Parathyroid adenoma (tissue), 2 donors: ENCODE measurements at regions not wholly inside any gene's neighbourhood (a gene's known extent, or its start where the extent isn't known, plus 50 kb on each side); places are given as distances from the start of the nearest gene placed in this dataset.

Experiments
- H2AFZ ChIP-seq: fragments of 300-600 bp; sonication (generic); one replicate; pipeline ENCODE4 v1.7.0; 2017; ENCODE audit warnings: antibody characterized with exemption, mild to moderate bottlenecking
- H3K27ac ChIP-seq: fragments of 300-600 bp; sonication (generic); one replicate; pipeline ENCODE4 v1.7.0; 2017
- H3K27me3 ChIP-seq: fragments of 300-600 bp; sonication (generic); one replicate; pipeline ENCODE4 v1.7.0; 2017; ENCODE audit warnings: low read length; ENCODE audit not compliant: control insufficient read depth, insufficient read depth
- H3K36me3 ChIP-seq: fragments of 300-600 bp; sonication (generic); one replicate; pipeline ENCODE4 v1.7.0; 2017; ENCODE audit warnings: low read length; ENCODE audit not compliant: control insufficient read depth, insufficient read depth
- H3K4me1 ChIP-seq: fragments of 300-600 bp; sonication (generic); one replicate; pipeline ENCODE4 v1.7.0; 2017; ENCODE audit warnings: control low read depth
- H3K4me2 ChIP-seq: fragments of 300-600 bp; sonication (generic); one replicate; pipeline ENCODE4 v1.7.0; 2017; ENCODE audit warnings: low read length
- H3K4me3 ChIP-seq: fragments of 300-600 bp; sonication (generic); one replicate; pipeline ENCODE4 v1.7.0; 2017; ENCODE audit warnings: low read depth, low read length
- H3K79me2 ChIP-seq: fragments of 300-600 bp; sonication (generic); one replicate; pipeline ENCODE4 v1.7.0; 2017; ENCODE audit warnings: control low read depth
- H3K9ac ChIP-seq: fragments of 300-600 bp; sonication (generic); one replicate; pipeline ENCODE4 v1.7.0; 2017; ENCODE audit warnings: mild to moderate bottlenecking
- H3K9me3 ChIP-seq: fragments of 300-600 bp; sonication (generic); one replicate; pipeline ENCODE4 v1.7.0; 2017; ENCODE audit warnings: low read length; ENCODE audit not compliant: control insufficient read depth
- CTCF ChIP-seq: fragments of 300-600 bp; sonication (generic); IDR thresholded peaks from one replicate; pipeline ENCODE4 v1.7.0; 2017; ENCODE audit warnings: antibody characterized with exemption, mild to moderate bottlenecking
- donor health status: primary hyperparathyroidism.

GRCh38 chr4:60648774-60649173, 551.4 kb upstream of the ADGRL3 start:
- H3K4me1 ChIP-seq: no peaks in the 10 kb centered on the region
- H2AFZ ChIP-seq: no peak overlapping the region
- TF ChIP-seq CTCF: no peak
- H3K27me3 ChIP-seq: no peaks in the 10 kb centered on the region
- no peak overlapping the region for H3K4me3 ChIP-seq
- H3K9ac ChIP-seq: no peak overlapping the region
- no peaks in the 10 kb centered on the region for H3K36me3 ChIP-seq
- no peaks in the 10 kb centered on the region for H3K79me2 ChIP-seq
- no peaks in the 10 kb centered on the region for H3K9me3 ChIP-seq
- no peak overlapping the region for H3K4me2 ChIP-seq
- no peak overlapping the region for H3K27ac ChIP-seq

- TF ChIP-seq CTCF: no peak
- Histone ChIP-seq H3K9me3 (no peaks in the 10 kb centered on the region), H3K9ac (no peak overlapping the region), H3K27ac (no peak overlapping the region), H3K4me1 (no peaks in the 10 kb centered on the region), H3K4me2 (no peak overlapping the region), H3K27me3 (no peaks in the 10 kb centered on the region), H3K79me2 (no peaks in the 10 kb centered on the region), H2AFZ (no peak overlapping the region), H3K4me3 (no peak overlapping the region), H3K36me3 (no peaks in the 10 kb centered on the region)
These were observed 547.2 kb upstream of the ADGRL3 start for GRCh38 chr4:60652933-60653332.

- H3K27me3 ChIP-seq: no peaks in the 10 kb centered on the region
- no peaks in the 10 kb centered on the region for H3K79me2 ChIP-seq
- no peak overlapping the region for H3K9ac ChIP-seq
- no peaks in the 10 kb centered on the region for H3K4me1 ChIP-seq
- no peaks in the 10 kb centered on the region for H3K9me3 ChIP-seq
- no peak for TF ChIP-seq CTCF
- no peak overlapping the region for H2AFZ ChIP-seq
- H3K4me2 ChIP-seq: no peak overlapping the region
- H3K27ac ChIP-seq: no peak overlapping the region
- no peak overlapping the region for H3K4me3 ChIP-seq
- no peaks in the 10 kb centered on the region for H3K36me3 ChIP-seq
These were observed 544.8 kb upstream of the ADGRL3 start for GRCh38 chr4:60655356-60655755.

- no peak overlapping the region for H2AFZ ChIP-seq
- no peaks in the 10 kb centered on the region for H3K27me3 ChIP-seq
- H3K4me2 ChIP-seq: no peak overlapping the region
- H3K9me3 ChIP-seq: no peaks in the 10 kb centered on the region
- no peak overlapping the region for H3K9ac ChIP-seq
- TF ChIP-seq CTCF: no peak
- no peaks in the 10 kb centered on the region for H3K79me2 ChIP-seq
- H3K36me3 ChIP-seq: no peaks in the 10 kb centered on the region
- H3K4me1 ChIP-seq: no peaks in the 10 kb centered on the region
- H3K4me3 ChIP-seq: no peak overlapping the region
- H3K27ac ChIP-seq: no peak overlapping the region
These were observed 544.0 kb upstream of the ADGRL3 start for GRCh38 chr4:60656171-60656570.

- no peaks in the 10 kb centered on the region for H3K79me2 ChIP-seq
- no peaks in the 10 kb centered on the region for H3K27me3 ChIP-seq
- no peaks in the 10 kb centered on the region for H3K4me1 ChIP-seq
- TF ChIP-seq CTCF: no peak
- no peak overlapping the region for H3K4me3 ChIP-seq
- no peak overlapping the region for H3K27ac ChIP-seq
- H3K9me3 ChIP-seq: no peaks in the 10 kb centered on the region
- no peak overlapping the region for H3K4me2 ChIP-seq
- no peak overlapping the region for H2AFZ ChIP-seq
- no peaks in the 10 kb centered on the region for H3K36me3 ChIP-seq
- H3K9ac ChIP-seq: no peak overlapping the region
These were observed 543.1 kb upstream of the ADGRL3 start for GRCh38 chr4:60657041-60657440.
